ENCODE measurements at regions not wholly inside any gene's neighbourhood (a gene's known extent, or its start where the extent isn't known, plus 50 kb on each side); places are given as distances from the start of the nearest gene placed in this dataset.

DNA sequence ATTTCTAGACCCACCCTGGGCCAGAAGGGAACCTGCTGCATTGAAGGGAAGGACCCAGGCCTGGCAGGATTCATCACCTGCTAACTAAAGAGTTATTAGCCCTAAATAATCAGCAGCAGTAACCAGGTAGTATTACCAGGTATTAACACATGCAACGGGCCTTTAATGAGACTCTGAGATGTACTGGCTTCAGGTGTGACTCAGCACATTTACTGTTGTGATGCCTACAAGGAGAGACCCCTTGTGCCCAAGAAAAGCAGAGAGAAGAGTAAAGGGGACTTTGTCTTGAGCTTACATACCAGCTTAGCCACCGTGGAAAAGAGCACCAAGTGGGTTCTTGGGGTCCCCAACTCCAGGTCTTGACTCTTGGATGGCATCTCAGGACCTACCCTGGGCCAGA, 243.1 kb upstream of the SLC39A10 start:
- Histone ChIP-seq H3K4me3 (replicated peaks in 1 of 2; ENCODE audit: low read depth in 1 of 2, low read length in 2 of 2) (no peak overlapping the region), H3K9me3 (ENCODE audit: control insufficient read depth in 1 of 2, insufficient read depth in 1 of 2, low read depth in 1 of 2, low read length in 2 of 2) (no peaks in the 10 kb centered on the region), H3K79me2 (ENCODE audit: insufficient read depth, low read length) (no peaks in the 10 kb centered on the region), H2AFZ (ENCODE audit: low read depth, low read length, poor library complexity, severe bottlenecking) (no peak overlapping the region), H3K27me3 (ENCODE audit: insufficient read depth, low read length) (no peaks in the 10 kb centered on the region), H3K4me1 (ENCODE audit: control insufficient read depth in 1 of 2, insufficient read depth in 2 of 2, low read length in 2 of 2) (no peaks in the 10 kb centered on the region), H3K27ac (ENCODE audit: low read depth, low read length) (no peak overlapping the region), H3K9ac (ENCODE audit: low read length) (no peak overlapping the region), H3K9me2 (ENCODE audit: insufficient read depth) (no peaks in the 10 kb centered on the region), H3K36me3 (ENCODE audit: control insufficient read depth in 1 of 2, insufficient read depth in 2 of 2, low read length in 2 of 2) (no peaks in the 10 kb centered on the region), H3K4me2 (ENCODE audit: low read length) (no peak overlapping the region), H4K20me1 (ENCODE audit: insufficient read depth) (no peaks in the 10 kb centered on the region)
- TF ChIP-seq, protein P1, sequence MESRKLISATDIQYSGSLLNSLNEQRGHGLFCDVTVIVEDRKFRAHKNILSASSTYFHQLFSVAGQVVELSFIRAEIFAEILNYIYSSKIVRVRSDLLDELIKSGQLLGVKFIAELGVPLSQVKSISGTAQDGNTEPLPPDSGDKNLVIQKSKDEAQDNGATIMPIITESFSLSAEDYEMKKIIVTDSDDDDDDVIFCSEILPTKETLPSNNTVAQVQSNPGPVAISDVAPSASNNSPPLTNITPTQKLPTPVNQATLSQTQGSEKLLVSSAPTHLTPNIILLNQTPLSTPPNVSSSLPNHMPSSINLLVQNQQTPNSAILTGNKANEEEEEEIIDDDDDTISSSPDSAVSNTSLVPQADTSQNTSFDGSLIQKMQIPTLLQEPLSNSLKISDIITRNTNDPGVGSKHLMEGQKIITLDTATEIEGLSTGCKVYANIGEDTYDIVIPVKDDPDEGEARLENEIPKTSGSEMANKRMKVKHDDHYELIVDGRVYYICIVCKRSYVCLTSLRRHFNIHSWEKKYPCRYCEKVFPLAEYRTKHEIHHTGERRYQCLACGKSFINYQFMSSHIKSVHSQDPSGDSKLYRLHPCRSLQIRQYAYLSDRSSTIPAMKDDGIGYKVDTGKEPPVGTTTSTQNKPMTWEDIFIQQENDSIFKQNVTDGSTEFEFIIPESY (IDR thresholded peaks at IDR 0.05; ENCODE audit: extremely low read depth, insufficient replicate concordance, low read length) = no peak
- no peak for TF ChIP-seq ZNF274 (IDR thresholded peaks at IDR 0.05; ENCODE audit: low read depth, low read length)
- no peak for TF ChIP-seq EZH2phosphoT487 (IDR thresholded peaks at IDR 0.05; ENCODE audit: borderline replicate concordance)
- TF ChIP-seq CBX3 (IDR thresholded peaks at IDR 0.05; ENCODE audit: low read depth) = no peak
- TF ChIP-seq TCF7L2 (IDR thresholded peaks at IDR 0.05; ENCODE audit: borderline replicate concordance, extremely low read depth, insufficient read depth, insufficient read length) = no peak
- no peak for TF ChIP-seq EGR1 (IDR thresholded peaks at IDR 0.05; ENCODE audit: low read depth)
- BruUV-seq (replicated peaks) = no TSS peak
- ATAC-seq = no peak
- intact Hi-C loops (cut with micrococcal nuclease) = loop anchor here (5.0 kb wide), 1 partner anchor 243 kb away; the partner anchor contains the start of gene SLC39A10
- ChIA-PET CTCF (no interaction called here), POLR2A (no interaction called here), RAD21 (ENCODE audit: low non-redundant PET in 1 of 2, low total read pairs in 2 of 2, uncharacterized antibody in 2 of 2, unreplicated experiment in 2 of 2) (no interaction called here)
- no peak for DNase-seq (ENCODE audit: low read depth, low spot score)

DNA sequence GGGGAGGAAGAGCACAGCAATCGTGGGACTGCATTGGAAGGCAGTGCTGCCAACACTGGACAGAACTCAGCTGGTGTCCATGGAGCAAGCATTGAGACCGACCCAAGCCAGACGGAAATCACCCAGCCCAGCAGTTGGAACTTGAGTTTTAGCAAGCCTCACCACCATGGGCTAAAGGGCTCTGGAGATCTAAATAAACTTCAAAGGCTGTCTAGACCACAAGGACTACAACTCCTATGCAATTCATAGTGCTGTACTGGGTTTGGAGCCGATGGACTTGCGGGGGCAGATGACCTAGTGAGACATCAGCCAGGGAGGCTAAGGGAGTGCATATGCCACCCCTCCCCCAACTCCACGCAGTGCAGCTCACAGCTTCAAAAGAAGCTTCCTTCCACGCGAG, 243.6 kb upstream of the SLC39A10 start:
- BruUV-seq (replicated peaks) = no TSS peak

More for the DNA sequence above, 243.6 kb upstream of the SLC39A10 start:
- Histone ChIP-seq H4K20me1 (ENCODE audit: insufficient read depth) (no peaks in the 10 kb centered on the region), H3K9me3 (ENCODE audit: control insufficient read depth in 1 of 2, insufficient read depth in 1 of 2, low read depth in 1 of 2, low read length in 2 of 2) (no peaks in the 10 kb centered on the region), H3K9ac (ENCODE audit: low read length) (no peak overlapping the region), H3K9me2 (ENCODE audit: insufficient read depth) (no peaks in the 10 kb centered on the region), H3K79me2 (ENCODE audit: insufficient read depth, low read length) (no peaks in the 10 kb centered on the region), H3K36me3 (ENCODE audit: control insufficient read depth in 1 of 2, insufficient read depth in 2 of 2, low read length in 2 of 2) (no peaks in the 10 kb centered on the region), H3K4me1 (ENCODE audit: control insufficient read depth in 1 of 2, insufficient read depth in 2 of 2, low read length in 2 of 2) (no peaks in the 10 kb centered on the region), H3K27me3 (ENCODE audit: insufficient read depth, low read length) (no peaks in the 10 kb centered on the region), H3K4me3 (replicated peaks in 1 of 2; ENCODE audit: low read depth in 1 of 2, low read length in 2 of 2) (no peak overlapping the region), H3K27ac (ENCODE audit: low read depth, low read length) (no peak overlapping the region), H3K4me2 (ENCODE audit: low read length) (no peak overlapping the region), H2AFZ (ENCODE audit: low read depth, low read length, poor library complexity, severe bottlenecking) (no peak overlapping the region)
- intact Hi-C loops (cut with micrococcal nuclease) = loop anchor here (5.0 kb wide), 1 partner anchor 244 kb away; the partner anchor contains the start of gene SLC39A10
- POLR2A ChIA-PET = no interaction called here
- DNase-seq (ENCODE audit: low read depth, low spot score) = no peak
- no peak for ATAC-seq
- RAD21 ChIA-PET (ENCODE audit: low non-redundant PET in 1 of 2, low total read pairs in 2 of 2, uncharacterized antibody in 2 of 2, unreplicated experiment in 2 of 2) = no interaction called here
- CTCF ChIA-PET = no interaction called here
- TF ChIP-seq POLR2A (IDR thresholded peaks at IDR 0.05; ENCODE audit: borderline replicate concordance, extremely low read depth, insufficient read depth, insufficient read length) (no peak), EZH2 (IDR thresholded peaks at IDR 0.05) (no peak), POLR2AphosphoS5 (IDR thresholded peaks at IDR 0.05; ENCODE audit: low read depth, low read length) (no peak), EGR1 (IDR thresholded peaks at IDR 0.05; ENCODE audit: low read depth) (no peak), SIN3A (IDR thresholded peaks at IDR 0.05; ENCODE audit: low read depth) (no peak), ELF1 (IDR thresholded peaks at IDR 0.05; ENCODE audit: borderline replicate concordance, low read depth) (no peak)
- TF ChIP-seq, protein P1 (IDR thresholded peaks at IDR 0.05; ENCODE audit: extremely low read depth, insufficient replicate concordance, low read length) = no peak
- TF ChIP-seq, protein P2, sequence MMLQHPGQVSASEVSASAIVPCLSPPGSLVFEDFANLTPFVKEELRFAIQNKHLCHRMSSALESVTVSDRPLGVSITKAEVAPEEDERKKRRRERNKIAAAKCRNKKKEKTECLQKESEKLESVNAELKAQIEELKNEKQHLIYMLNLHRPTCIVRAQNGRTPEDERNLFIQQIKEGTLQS (IDR thresholded peaks at IDR 0.05) = no peak

All from HCT116 (cell line).